ENCODE measurements at regions not wholly inside any gene's neighbourhood (a gene's known extent, or its start where the extent isn't known, plus 50 kb on each side); places are given as distances from the start of the nearest gene placed in this dataset.
A peak's percentile ranks its signal among the peaks of the same experiment; 100 is the strongest.
"Not testable (repeated sequence)": the region's sequence is repeated elsewhere in the genome, so short reads cannot be mapped to it uniquely, and the experiment has no call there.

- DNase-seq (ENCODE audit: low read depth in 2 of 3, low spot score in 2 of 3): no peak
These were observed 964.1 kb downstream of the TMEM121 start for GRCh38 chr14:106490442-106490841.

- no peak for DNase-seq (ENCODE audit: low read depth in 2 of 3, low spot score in 2 of 3)
These were observed 965.5 kb downstream of the TMEM121 start for GRCh38 chr14:106491851-106492250.

- DNase-seq (ENCODE audit: low read depth in 2 of 3, low spot score in 2 of 3): no peak
These were observed 967.8 kb downstream of the TMEM121 start for GRCh38 chr14:106493962-106494823.

GRCh38 chr14:106500571-106500970, 974.2 kb downstream of the TMEM121 start:
- DNase-seq (ENCODE audit: low read depth in 2 of 3, low spot score in 2 of 3): no peak

- DNase-seq (ENCODE audit: low read depth in 2 of 3, low spot score in 2 of 3): no peak
These were observed 975.5 kb downstream of the TMEM121 start for GRCh38 chr14:106501898-106502297.

- no peak for DNase-seq (ENCODE audit: low read depth in 2 of 3, low spot score in 2 of 3)
These were observed 979.0 kb downstream of the TMEM121 start for GRCh38 chr14:106505366-106505765.

GRCh38 chr14:106506881-106507305, 980.5 kb downstream of the TMEM121 start:
- DNase-seq (ENCODE audit: low read depth in 2 of 3, low spot score in 2 of 3): no peak

GRCh38 chr14:106507354-106507753, 981.0 kb downstream of the TMEM121 start:
- no peak for DNase-seq (ENCODE audit: low read depth in 2 of 3, low spot score in 2 of 3)

DNA sequence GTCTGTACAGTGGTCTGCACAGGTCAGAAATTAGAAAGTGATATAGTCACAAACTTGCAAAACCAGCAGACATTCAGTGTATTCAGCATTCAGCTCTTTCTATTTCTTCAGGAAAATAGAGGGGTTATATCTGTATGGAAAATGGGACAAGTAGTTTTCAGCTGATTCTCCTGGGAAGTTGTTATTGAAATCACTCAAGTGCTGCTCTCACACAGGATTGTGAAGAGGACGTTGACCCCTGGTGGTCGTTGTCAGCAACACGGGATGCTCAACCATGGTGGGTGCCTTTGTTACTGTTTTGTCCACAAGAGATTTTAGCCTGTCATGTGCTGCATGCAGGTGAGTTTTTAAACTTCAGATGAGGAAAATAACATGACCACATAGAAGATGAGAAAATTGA, 981.8 kb downstream of the TMEM121 start:
- no peak for DNase-seq (ENCODE audit: low read depth in 2 of 3, low spot score in 2 of 3)

DNA sequence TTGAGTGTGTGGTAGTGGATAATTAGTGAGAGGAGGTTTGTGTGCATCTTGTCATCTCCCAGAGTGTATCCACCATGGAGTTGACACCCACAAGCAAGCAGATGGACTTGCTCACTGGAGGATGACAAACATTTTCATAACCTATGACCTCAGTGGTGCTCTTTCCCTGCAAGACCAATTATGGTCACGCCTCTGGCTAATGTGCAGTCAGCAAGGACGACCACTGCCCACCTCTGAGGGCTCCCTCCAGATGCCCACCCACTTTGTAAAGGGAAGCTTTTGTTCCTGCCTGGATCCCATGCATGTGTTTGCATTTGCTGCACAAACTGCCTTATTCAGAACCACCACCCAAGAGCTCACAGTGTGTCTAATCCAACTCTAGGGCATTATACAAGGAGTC, 982.8 kb downstream of the TMEM121 start:
- DNase-seq (ENCODE audit: low read depth in 2 of 3, low spot score in 2 of 3): no peak

DNA sequence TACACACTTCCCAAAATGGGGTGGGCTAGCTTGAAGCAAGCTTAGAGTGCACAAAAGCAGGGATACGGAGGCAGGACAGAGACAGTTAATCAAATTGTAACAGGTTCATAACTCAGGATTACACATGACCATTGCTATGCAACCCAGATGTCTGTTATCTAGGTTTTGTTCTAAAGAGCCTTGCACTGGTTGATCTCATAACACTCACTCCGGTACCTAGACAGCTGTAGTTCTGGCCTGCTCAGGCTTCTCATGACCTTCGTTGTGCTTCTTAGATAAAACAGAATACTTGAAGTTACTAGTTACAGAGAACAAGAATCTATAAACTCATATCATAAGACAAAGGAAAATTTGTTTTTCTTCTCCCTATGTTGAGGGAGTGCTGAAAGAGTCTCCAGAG, 983.4 kb downstream of the TMEM121 start:
- no peak for DNase-seq (ENCODE audit: low read depth in 2 of 3, low spot score in 2 of 3)

DNA sequence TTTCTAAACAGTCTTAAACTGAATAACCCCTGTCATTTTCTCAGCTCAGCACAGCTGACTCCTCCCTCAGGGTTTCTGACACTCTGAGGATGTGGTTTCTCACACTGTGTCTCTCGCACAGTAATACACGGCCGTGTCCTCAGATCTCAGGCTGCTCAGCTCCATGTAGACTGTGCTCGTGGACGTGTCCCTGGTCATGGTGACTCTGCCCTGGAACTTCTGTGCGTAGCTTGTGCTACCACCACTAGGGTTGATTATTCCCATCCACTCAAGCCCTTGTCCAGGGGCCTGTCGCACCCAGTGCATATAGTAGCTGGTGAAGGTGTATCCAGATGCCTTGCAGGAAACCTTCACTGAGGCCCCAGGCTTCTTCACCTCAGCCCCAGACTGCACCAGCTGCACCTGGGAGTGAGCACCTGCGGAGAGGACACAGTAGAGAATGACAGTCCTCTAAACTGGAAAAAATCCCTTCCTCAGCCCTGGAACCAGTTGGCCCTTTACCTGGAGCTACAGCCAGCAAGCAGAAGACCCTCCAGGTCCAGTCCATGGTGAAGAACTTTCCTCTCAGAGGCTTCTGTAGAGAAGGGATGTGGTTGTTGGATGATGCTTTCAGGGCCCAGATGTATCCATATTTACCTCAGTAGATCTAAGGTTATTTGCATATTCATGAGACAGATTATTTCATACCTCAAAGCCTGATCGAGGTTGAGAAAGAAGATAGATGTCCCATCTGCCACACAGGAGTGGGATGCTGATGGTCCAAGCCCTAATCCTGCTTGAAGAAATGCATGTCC, 984.8 kb downstream of the TMEM121 start:
- no peak for DNase-seq (ENCODE audit: low read depth in 2 of 3, low spot score in 2 of 3)

- DNase-seq (ENCODE audit: low read depth in 2 of 3, low spot score in 2 of 3): no peak
These were observed 985.4 kb downstream of the TMEM121 start for GRCh38 chr14:106511800-106512198.

GRCh38 chr14:106513302-106513701, 986.9 kb downstream of the TMEM121 start:
- DNase-seq (ENCODE audit: low read depth in 2 of 3, low spot score in 2 of 3): no peak

DNA sequence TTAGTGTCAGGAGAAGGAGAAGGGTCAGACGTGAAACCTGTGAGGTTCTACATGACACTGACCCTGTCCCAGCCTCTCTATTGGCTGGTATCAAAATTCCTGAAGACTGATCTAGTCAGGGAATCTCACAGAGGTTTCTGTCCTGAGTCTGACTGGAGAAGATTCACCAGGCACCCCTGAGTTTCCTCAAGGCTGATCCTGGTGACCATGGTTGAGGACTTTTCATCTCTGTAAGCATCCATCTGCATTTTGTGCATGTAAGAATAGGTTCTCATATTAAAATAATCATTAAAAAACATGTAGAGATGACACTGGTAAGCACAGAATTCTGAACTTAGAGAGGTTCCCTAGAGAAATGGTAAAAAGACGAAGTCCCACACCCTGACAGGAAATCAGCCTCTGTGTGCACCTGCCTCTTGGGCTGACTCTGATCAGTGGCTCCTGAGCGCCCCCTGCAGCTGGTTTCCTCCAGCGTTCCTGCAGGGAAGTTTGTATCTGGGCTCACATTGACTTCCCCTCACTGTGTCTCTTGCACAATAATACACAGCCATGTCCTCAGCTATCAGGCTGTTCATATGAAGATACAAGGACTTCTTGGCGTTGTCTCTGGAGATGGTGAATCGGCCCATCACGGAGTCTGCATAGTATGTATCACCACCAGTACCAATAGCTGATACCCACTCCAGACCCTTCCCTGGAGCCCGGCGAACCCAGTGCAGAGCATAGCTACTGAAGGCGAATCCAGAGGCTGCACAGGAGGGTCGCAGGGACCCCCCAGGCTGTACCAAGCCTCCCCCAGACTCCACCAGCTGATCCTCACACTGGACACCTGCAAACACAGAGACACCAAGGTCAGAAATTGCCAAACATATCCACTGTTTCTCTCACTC, 991.9 kb downstream of the TMEM121 start:
- DNase-seq (ENCODE audit: low read depth in 2 of 3, low spot score in 2 of 3): peak in 2 of 3 experiments; percentile 54 to 79

GRCh38 chr14:106522118-106522517, 995.7 kb downstream of the TMEM121 start:
- DNase-seq (ENCODE audit: low read depth in 2 of 3, low spot score in 2 of 3): not testable (repeated sequence)

- DNase-seq (ENCODE audit: low read depth in 2 of 3, low spot score in 2 of 3): no peak
These were observed 996.6 kb downstream of the TMEM121 start for GRCh38 chr14:106522990-106523389.

- DNase-seq (ENCODE audit: low read depth in 2 of 3, low spot score in 2 of 3): no peak
These were observed 1002.3 kb downstream of the TMEM121 start for GRCh38 chr14:106528717-106529116.

DNA sequence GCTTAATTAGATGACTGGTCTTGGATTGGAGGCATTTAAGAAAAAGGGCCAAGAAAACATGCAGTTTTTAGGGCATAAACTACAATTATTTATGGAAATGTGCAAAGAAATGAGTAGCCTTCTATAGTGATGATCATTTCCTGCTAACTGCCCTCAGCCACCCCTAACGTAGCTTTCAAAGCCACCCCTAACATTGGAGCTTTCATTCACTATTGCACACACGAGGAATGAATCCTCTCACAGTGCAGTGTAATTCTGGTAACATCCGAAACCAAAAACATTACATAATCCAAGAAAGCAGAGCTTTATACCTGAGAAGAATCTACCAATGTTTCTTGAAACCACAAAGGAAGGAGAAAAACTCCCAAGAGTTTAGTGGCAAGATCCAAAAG, 1003.6 kb downstream of the TMEM121 start:
- DNase-seq (ENCODE audit: low read depth in 2 of 3, low spot score in 2 of 3): no peak

DNA sequence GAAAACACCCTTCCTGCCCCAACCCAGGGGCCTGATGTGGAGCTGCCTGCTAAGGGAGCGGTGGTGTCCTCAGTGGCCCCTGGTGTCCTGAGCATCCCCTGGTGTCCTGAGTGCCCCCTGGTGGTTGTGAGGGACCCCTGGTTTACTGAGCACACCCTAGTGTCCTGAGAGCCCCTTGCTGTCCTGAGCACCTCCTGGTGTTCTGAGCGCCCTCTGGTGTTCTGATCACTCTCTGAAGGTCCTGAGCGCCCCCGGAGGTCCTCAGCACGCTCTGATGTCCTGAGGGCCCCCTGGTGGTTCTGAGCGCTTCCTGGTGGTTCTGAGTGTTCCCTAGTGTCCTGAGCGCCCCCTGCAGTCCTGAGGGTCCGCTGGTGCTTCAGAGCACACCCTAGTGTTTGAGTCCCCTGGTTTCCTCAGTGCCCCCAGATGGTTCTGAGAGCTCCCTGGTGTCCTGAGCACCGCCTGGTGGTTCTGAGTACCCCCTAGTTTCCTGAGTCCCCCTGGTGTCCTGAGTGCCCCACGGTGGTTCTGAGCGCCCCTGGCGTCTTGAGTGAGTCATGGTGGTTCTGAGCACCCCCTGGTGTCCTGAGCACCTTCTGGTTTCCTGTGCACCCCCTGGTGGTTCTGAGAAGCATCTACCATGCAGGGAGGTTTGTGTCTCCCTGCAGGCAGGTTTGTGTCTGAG, 1004.2 kb downstream of the TMEM121 start:
- no peak for DNase-seq (ENCODE audit: low read depth in 2 of 3, low spot score in 2 of 3)

DNA sequence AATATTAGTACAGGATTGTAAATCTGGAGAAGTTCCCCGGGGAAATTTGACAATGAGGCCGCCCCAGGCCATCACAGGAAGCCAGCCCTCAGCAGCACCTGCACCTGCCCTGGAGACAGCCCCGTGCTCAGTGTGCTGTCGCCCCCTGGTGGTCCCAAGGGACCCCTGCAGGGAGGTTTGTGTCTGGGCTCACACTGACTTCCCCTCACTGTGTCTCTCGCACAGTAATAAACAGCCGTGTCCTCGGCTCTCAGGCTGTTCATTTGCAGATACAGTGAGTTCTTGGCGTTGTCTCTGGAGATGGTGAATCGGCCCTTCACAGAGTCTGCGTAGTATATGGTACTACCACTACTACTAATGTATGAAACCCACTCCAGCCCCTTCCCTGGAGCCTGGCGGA, 1011.2 kb downstream of the TMEM121 start:
- not testable (repeated sequence) for DNase-seq (ENCODE audit: low read depth in 2 of 3, low spot score in 2 of 3)

All from activated CD8-positive, alpha-beta memory T cell treated with anti-CD3 and anti-CD28 coated beads for 48 hours (primary cell).